ENCODE measurements at regions not wholly inside any gene's neighbourhood (a gene's known extent, or its start where the extent isn't known, plus 50 kb on each side); places are given as distances from the start of the nearest gene placed in this dataset.

GRCh38 chr5:145682197-145682899 lies 152.8 kb downstream of the PRELID2 start:
- Histone ChIP-seq H3K36me3 (no peaks in the 10 kb centered on the region), H3K27me3 (no peaks in the 10 kb centered on the region), H3K27ac (no peak overlapping the region), H3K4me1 (peaks cover 4% of the 10 kb centered on the region in 2 donors), H3K9me3 (no peaks in the 10 kb centered on the region), H3K4me3 (no peak overlapping the region)
- no peak for TF ChIP-seq CTCF (IDR thresholded peaks at IDR 0.05)
- intact Hi-C loops (cut with DNase I): no loop called here
- no peak for DNase-seq (ENCODE audit: low spot score in 2 of 2)

GRCh38 chr5:145681686-145682085 lies 153.5 kb downstream of the PRELID2 start:
- H3K27me3 ChIP-seq: no peaks in the 10 kb centered on the region
- H3K36me3 ChIP-seq: no peaks in the 10 kb centered on the region
- intact Hi-C loops (cut with DNase I): no loop called here
- peak; percentile 40 to 54 (median 48) for TF ChIP-seq CTCF (IDR thresholded peaks at IDR 0.05)
- DNase-seq (ENCODE audit: low spot score in 2 of 2): peak in 1 of 2 donors; percentile 69
- no peaks in the 10 kb centered on the region for H3K9me3 ChIP-seq
- H3K4me3 ChIP-seq: no peak overlapping the region
- H3K27ac ChIP-seq: no peak overlapping the region
- peaks cover 4% of the 10 kb centered on the region in 2 donors for H3K4me1 ChIP-seq

- Histone ChIP-seq H3K4me1 (peaks cover 4% of the 10 kb centered on the region in 2 donors), H3K4me3 (no peak overlapping the region), H3K27ac (peak overlapping the region in 1 of 2 donors; percentile 33), H3K9me3 (no peaks in the 10 kb centered on the region), H3K36me3 (no peaks in the 10 kb centered on the region), H3K27me3 (no peaks in the 10 kb centered on the region)
- intact Hi-C loops (cut with DNase I): no loop called here
- DNase-seq (ENCODE audit: low spot score in 2 of 2): no peak
- TF ChIP-seq CTCF (IDR thresholded peaks at IDR 0.05): no peak
Observed at GRCh38 chr5:145681216-145681615, 153.9 kb downstream of the PRELID2 start.

GRCh38 chr5:145680767-145681166 lies 154.4 kb downstream of the PRELID2 start:
- no peak for DNase-seq (ENCODE audit: low spot score in 2 of 2)
- no peak for TF ChIP-seq CTCF (IDR thresholded peaks at IDR 0.05)
- Histone ChIP-seq H3K4me3 (no peak overlapping the region), H3K27ac (peak overlapping the region in 1 of 2 donors; percentile 33), H3K27me3 (no peaks in the 10 kb centered on the region), H3K36me3 (no peaks in the 10 kb centered on the region), H3K4me1 (peaks cover 4% of the 10 kb centered on the region in 2 donors), H3K9me3 (no peaks in the 10 kb centered on the region)
- intact Hi-C loops (cut with DNase I): no loop called here

- H3K27ac ChIP-seq: no peak overlapping the region
- no peaks in the 10 kb centered on the region for H3K36me3 ChIP-seq
- intact Hi-C loops (cut with DNase I): no loop called here
- TF ChIP-seq CTCF (IDR thresholded peaks at IDR 0.05): no peak
- peaks cover 4% of the 10 kb centered on the region in 2 donors for H3K4me1 ChIP-seq
- no peaks in the 10 kb centered on the region for H3K27me3 ChIP-seq
- no peak overlapping the region for H3K4me3 ChIP-seq
- no peak for DNase-seq (ENCODE audit: low spot score in 2 of 2)
- H3K9me3 ChIP-seq: no peaks in the 10 kb centered on the region
Observed at GRCh38 chr5:145680169-145680568, 155.0 kb downstream of the PRELID2 start.

Data from ascending aorta (tissue), 2 donors.